Right lobe of liver (tissue), 4 donors: ENCODE measurements at regions not wholly inside any gene's neighbourhood (a gene's known extent, or its start where the extent isn't known, plus 50 kb on each side); places are given as distances from the start of the nearest gene placed in this dataset.

Experiments
- POLR2A ChIP-seq: fragments of 450-650 bp; IDR thresholded peaks from one replicate; pipeline ENCODE4 v1.6.1; 2017; ENCODE audit warnings: antibody characterized with exemption, mild to moderate bottlenecking
- TF ChIP-seq, protein P1 (sequence below), 4 donors: fragments of 200-600 bp in 3 of 4; fragments of 450-650 bp in 1 of 4; IDR thresholded peaks; one replicate each; pipeline versions ENCODE4 v1.5.1 to v1.8.0; 2016 to 2022; ENCODE audit warnings: antibody characterized with exemption in 4 of 4, mild to moderate bottlenecking in 2 of 4
- donor health status: DM: no; HTN: no; CAD: no.
- donor health status: DM: no; HTN: no; CAD: no.
- donor health status: DM: no; HTN: yes; CAD: no.

DNA sequence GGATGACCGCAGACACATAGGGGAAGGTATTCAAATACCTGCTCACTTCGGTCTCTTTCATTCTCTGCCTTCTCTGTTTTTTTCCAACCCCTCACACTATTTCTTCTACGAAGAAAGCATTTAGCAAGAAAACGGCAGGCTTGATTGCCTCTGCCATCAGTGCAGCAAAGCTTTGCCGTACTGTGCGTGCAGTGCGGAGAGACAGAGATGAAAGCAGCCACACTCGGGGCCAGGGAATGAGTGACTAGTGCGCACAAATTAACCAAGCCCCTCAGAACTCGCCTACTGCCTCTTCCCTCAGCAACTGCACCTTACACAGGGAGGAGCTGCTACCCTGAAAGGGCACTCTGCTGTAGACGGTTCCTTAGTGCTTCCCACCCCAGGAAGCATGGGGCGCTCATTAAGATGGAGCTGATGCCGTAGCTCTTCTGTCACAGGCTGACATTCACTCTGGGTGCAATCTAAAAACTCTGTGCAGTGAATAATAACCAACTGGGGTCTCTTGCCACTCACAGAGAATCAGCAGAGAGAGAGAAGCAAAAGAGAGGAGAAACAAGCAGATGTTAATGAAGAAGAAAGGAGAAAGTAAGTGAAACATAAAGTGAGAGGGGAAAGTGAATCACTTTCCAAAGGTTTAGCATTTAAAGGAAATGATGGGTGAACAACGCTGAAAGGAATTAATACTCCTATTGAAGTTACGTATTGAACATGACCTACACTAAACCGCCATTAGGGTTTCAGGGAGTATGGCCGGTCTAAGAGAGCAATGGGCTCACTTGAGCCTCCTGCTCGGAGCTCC, 69.4 kb downstream of the GRIN2B start:
- TF ChIP-seq, protein P1, sequence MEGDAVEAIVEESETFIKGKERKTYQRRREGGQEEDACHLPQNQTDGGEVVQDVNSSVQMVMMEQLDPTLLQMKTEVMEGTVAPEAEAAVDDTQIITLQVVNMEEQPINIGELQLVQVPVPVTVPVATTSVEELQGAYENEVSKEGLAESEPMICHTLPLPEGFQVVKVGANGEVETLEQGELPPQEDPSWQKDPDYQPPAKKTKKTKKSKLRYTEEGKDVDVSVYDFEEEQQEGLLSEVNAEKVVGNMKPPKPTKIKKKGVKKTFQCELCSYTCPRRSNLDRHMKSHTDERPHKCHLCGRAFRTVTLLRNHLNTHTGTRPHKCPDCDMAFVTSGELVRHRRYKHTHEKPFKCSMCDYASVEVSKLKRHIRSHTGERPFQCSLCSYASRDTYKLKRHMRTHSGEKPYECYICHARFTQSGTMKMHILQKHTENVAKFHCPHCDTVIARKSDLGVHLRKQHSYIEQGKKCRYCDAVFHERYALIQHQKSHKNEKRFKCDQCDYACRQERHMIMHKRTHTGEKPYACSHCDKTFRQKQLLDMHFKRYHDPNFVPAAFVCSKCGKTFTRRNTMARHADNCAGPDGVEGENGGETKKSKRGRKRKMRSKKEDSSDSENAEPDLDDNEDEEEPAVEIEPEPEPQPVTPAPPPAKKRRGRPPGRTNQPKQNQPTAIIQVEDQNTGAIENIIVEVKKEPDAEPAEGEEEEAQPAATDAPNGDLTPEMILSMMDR (IDR thresholded peaks at IDR 0.05): no peak
- no peak for TF ChIP-seq POLR2A
